Testis (tissue), 2 donors: ENCODE measurements at regions not wholly inside any gene's neighbourhood (a gene's known extent, or its start where the extent isn't known, plus 50 kb on each side); places are given as distances from the start of the nearest gene placed in this dataset.
"Not testable (repeated sequence)": the region's sequence is repeated elsewhere in the genome, so short reads cannot be mapped to it uniquely, and the experiment has no call there.

ENCODE experiments used
- DNase-seq: peaks from one replicate; pipeline ENCODE4 v3.0.0-alpha.2; 2019
- H3K27ac ChIP-seq, 2 donors: fragments of 200-600 bp; sonication (generic); one replicate each; pipeline ENCODE4 v1.5.1; 2019
- H3K27me3 ChIP-seq: fragments of 200-600 bp; sonication (generic); one replicate; pipeline ENCODE4 v1.5.1; 2019
- H3K36me3 ChIP-seq: fragments of 200-600 bp; sonication (generic); one replicate; pipeline ENCODE4 v1.5.1; 2017; ENCODE audit warnings: low read depth; ENCODE audit errors: missing control alignments
- H3K4me1 ChIP-seq: fragments of 200-600 bp; sonication (generic); one replicate; pipeline ENCODE4 v1.5.1; 2019
- H3K4me3 ChIP-seq, 2 donors: fragments of 200-600 bp; sonication (generic); one replicate each; pipeline ENCODE4 v1.5.1; 2017 to 2019
- H3K9me3 ChIP-seq: fragments of 200-600 bp; sonication (generic); one replicate; pipeline ENCODE4 v1.5.1; 2017
- POLR2A ChIP-seq: fragments of 450-650 bp; IDR thresholded peaks from one replicate; pipeline ENCODE4 v1.6.1; 2017; ENCODE audit warnings: antibody characterized with exemption, mild to moderate bottlenecking, moderate library complexity
- WGBS, 2 donors: methylation state at CpG; one replicate each; pipeline ENCODE4 v1.1.5; 2018; 5-methylcytosine and 5-hydroxymethylcytosine counted together
- intact Hi-C: fragments of 100-400 bp; cut with DNase I; formaldehyde crosslinking; loops from one replicate; pipeline ENCODE4 v1.15.1; 2023; ENCODE audit warnings: low total_unique reads
- TF ChIP-seq, protein P1 (sequence below), 3 experiments: fragments of 450-650 bp in 2 of 3; fragments of 200-600 bp in 1 of 3; sonication (generic) in 1 of 3; IDR thresholded peaks; one replicate each; pipeline ENCODE4 v1.5.1; 2016 to 2019; ENCODE audit warnings: antibody characterized with exemption in 3 of 3, mild to moderate bottlenecking in 2 of 3, moderate library complexity in 1 of 3

DNA sequence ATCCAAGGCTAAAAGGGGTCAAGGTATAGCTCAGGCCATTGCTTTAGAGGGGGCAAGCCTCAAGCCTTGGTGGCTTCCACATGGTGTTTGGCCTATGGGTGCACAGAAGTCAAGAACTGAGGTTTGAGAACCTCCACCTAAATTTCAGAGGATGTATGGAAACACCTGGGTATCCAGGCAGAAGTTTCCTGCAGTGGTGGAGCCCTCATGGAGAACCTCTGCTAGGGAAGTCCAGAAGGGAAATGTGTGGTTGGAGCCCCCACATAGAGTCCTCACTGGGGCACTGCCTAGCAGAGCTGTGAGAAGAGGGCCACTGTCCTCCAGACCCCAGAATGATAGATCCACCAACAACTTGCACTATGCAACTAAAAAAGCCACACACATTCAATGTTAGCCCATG lies 678.7 kb upstream of the ADGRB3 start:
- Histone ChIP-seq H3K9me3 (no peaks in the 10 kb centered on the region), H3K36me3 (no peaks in the 10 kb centered on the region), H3K27me3 (no peaks in the 10 kb centered on the region), H3K4me1 (no peaks in the 10 kb centered on the region), H3K27ac (no peak overlapping the region), H3K4me3 (no peak overlapping the region)
- no peak for DNase-seq
- TF ChIP-seq, protein P1, sequence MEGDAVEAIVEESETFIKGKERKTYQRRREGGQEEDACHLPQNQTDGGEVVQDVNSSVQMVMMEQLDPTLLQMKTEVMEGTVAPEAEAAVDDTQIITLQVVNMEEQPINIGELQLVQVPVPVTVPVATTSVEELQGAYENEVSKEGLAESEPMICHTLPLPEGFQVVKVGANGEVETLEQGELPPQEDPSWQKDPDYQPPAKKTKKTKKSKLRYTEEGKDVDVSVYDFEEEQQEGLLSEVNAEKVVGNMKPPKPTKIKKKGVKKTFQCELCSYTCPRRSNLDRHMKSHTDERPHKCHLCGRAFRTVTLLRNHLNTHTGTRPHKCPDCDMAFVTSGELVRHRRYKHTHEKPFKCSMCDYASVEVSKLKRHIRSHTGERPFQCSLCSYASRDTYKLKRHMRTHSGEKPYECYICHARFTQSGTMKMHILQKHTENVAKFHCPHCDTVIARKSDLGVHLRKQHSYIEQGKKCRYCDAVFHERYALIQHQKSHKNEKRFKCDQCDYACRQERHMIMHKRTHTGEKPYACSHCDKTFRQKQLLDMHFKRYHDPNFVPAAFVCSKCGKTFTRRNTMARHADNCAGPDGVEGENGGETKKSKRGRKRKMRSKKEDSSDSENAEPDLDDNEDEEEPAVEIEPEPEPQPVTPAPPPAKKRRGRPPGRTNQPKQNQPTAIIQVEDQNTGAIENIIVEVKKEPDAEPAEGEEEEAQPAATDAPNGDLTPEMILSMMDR (IDR thresholded peaks at IDR 0.05): no peak
- TF ChIP-seq POLR2A: no peak
- intact Hi-C loops: no loop called here

DNA sequence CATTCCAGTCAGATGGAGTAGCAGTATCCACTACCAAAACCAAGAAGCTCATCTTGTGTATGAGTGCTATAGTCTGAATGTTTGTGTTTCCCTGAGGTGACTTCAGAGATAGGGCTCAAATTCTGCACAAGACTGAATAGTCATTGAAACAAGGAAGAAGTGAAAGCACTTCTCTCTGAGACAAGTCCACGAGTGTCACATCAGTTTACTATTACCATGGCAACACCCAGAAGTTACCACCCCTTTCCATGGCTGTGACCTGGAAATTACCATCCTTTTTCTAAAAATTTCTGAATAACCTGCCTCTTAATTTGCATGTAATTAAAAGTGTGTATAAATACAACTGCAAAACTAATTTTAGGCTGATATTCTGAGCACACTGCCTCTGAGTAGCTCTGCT lies 682.1 kb upstream of the ADGRB3 start:
- 52 to 58% methylated on average over 1 of the region's 1 CpG for WGBS, 2 donors
- Histone ChIP-seq H3K27ac (no peak overlapping the region), H3K9me3 (no peaks in the 10 kb centered on the region), H3K4me3 (no peak overlapping the region), H3K36me3 (no peaks in the 10 kb centered on the region), H3K4me1 (no peaks in the 10 kb centered on the region), H3K27me3 (no peaks in the 10 kb centered on the region)
- TF ChIP-seq POLR2A: no peak
- TF ChIP-seq, protein P1 (IDR thresholded peaks at IDR 0.05): no peak
- no peak for DNase-seq
- intact Hi-C loops: no loop called here

DNA sequence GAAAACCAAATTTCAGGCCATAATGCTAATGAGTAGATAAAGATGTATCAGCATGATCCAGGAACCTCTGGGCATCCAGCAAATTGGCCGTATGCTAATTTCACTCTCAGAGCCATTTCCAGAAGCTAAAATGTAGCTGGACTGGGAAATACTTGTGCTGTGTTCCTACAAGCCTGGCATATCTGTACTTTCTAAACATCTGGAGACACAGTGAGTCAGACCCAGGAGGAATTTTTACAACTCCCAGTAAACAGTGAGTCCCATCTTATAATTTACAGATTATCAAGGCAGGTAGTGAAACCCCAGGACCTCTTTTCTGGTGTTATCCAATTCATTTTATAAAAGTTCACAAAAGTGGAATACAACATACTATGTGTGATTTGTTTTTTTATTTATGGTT lies 683.0 kb upstream of the ADGRB3 start:
- DNase-seq: no peak
- WGBS, 2 donors: 53 to 76% methylated on average over 1 of the region's 1 CpG
- Histone ChIP-seq H3K27ac (no peak overlapping the region), H3K36me3 (no peaks in the 10 kb centered on the region), H3K9me3 (no peaks in the 10 kb centered on the region), H3K4me3 (no peak overlapping the region), H3K27me3 (no peaks in the 10 kb centered on the region), H3K4me1 (no peaks in the 10 kb centered on the region)
- intact Hi-C loops: no loop called here
- no peak for TF ChIP-seq POLR2A
- TF ChIP-seq, protein P1 (IDR thresholded peaks at IDR 0.05): no peak

DNA sequence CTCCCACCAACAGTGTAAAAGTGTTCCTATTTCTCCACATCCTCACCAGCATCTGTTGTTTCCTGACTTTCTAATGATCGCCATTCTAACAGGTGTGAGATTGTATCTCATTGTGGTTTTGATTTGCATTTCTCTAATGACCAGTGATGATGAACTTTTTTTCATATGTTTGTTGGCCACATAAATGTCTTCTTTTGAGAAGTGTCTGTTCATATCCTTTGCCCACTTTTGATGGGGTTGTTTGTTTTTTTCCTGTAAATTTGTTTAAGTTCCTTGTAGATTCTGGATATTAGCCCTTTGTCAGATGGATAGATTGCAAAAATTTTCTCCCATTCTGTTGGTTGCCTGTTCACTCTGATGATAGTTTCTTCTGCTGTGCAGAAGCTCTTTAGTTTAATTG lies 687.3 kb upstream of the ADGRB3 start:
- H3K4me3 ChIP-seq, H3K4me1 ChIP-seq, DNase-seq, H3K27ac ChIP-seq, H3K36me3 ChIP-seq, H3K9me3 ChIP-seq, intact Hi-C loops, H3K27me3 ChIP-seq: not testable (repeated sequence)
- WGBS, 2 donors: 95 to 100% methylated on average over 1 of the region's 1 CpG

DNA sequence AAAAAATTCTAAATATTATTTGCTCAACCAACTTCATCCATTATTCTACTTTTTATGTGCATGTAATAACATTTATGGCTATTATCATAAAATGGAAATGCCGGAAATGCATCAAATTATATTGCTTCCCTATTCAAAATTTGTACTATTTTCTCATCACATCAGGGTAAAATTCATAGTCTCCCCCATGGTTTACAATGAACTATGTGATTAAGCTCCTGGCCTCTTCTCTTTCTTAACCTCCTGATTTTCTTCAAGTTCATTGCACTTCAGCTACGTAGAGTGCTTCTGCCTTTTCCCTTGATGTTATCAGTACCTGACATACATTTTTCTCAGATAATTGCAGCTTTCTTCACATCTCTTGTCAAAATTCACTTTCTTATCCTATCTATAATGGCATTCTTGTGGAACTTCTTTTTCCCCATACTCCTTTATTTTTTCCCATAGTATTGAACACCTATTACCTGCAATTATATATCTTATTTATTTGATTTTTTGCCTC lies 699.1 kb upstream of the ADGRB3 start:
- no peak for TF ChIP-seq POLR2A
- TF ChIP-seq, protein P1 (IDR thresholded peaks at IDR 0.05): no peak
- Histone ChIP-seq H3K4me3 (no peak overlapping the region), H3K27ac (no peak overlapping the region), H3K4me1 (no peaks in the 10 kb centered on the region), H3K36me3 (no peaks in the 10 kb centered on the region), H3K27me3 (no peaks in the 10 kb centered on the region), H3K9me3 (no peaks in the 10 kb centered on the region)
- intact Hi-C loops: no loop called here
- 89% methylated on average over 2 of the region's 2 CpGs for WGBS, 2 donors
- DNase-seq: no peak
